Immature natural killer cell (primary cell): ENCODE measurements at regions not wholly inside any gene's neighbourhood (a gene's known extent, or its start where the extent isn't known, plus 50 kb on each side); places are given as distances from the start of the nearest gene placed in this dataset.

Source experiments
- DNase-seq, 3 donors: peaks; one replicate each; pipeline ENCODE4 v3.0.0; 2022; ENCODE audit warnings: mixed read lengths in 1 of 3
- H3K27ac Mint-ChIP-seq, 6 donors: one replicate each; pipeline ENCODE4 v1.8.0; 2020; ENCODE audit warnings: mixed read lengths in 6 of 6, mild to moderate bottlenecking in 5 of 6, inconsistent platforms in 4 of 6, moderate library complexity in 3 of 6
- H3K27me3 Mint-ChIP-seq, 3 donors: one replicate each; pipeline ENCODE4 v1.8.0; 2020 to 2021; ENCODE audit warnings: low read depth in 3 of 3, mild to moderate bottlenecking in 3 of 3, mixed read lengths in 3 of 3, moderate library complexity in 3 of 3, inconsistent platforms in 1 of 3
- H3K36me3 Mint-ChIP-seq, 3 donors: one replicate each; pipeline ENCODE4 v1.8.0; 2020; ENCODE audit warnings: mixed read lengths in 3 of 3, inconsistent platforms in 2 of 3, mild to moderate bottlenecking in 2 of 3
- H3K4me1 Mint-ChIP-seq, 2 donors: one replicate each; pipeline ENCODE4 v1.8.0; 2020; ENCODE audit warnings: inconsistent platforms in 2 of 2, mild to moderate bottlenecking in 2 of 2, mixed read lengths in 2 of 2, moderate library complexity in 1 of 2
- H3K4me3 Mint-ChIP-seq, 5 donors: one replicate each; pipeline ENCODE4 v1.8.0; 2020; ENCODE audit warnings: mild to moderate bottlenecking in 5 of 5, mixed read lengths in 5 of 5, inconsistent platforms in 3 of 5, moderate library complexity in 3 of 5
- H3K9me3 Mint-ChIP-seq, 6 donors: one replicate each; pipeline ENCODE4 v1.8.0; 2020; ENCODE audit warnings: mild to moderate bottlenecking in 6 of 6, mixed read lengths in 6 of 6, inconsistent platforms in 4 of 6, moderate library complexity in 3 of 6

DNA sequence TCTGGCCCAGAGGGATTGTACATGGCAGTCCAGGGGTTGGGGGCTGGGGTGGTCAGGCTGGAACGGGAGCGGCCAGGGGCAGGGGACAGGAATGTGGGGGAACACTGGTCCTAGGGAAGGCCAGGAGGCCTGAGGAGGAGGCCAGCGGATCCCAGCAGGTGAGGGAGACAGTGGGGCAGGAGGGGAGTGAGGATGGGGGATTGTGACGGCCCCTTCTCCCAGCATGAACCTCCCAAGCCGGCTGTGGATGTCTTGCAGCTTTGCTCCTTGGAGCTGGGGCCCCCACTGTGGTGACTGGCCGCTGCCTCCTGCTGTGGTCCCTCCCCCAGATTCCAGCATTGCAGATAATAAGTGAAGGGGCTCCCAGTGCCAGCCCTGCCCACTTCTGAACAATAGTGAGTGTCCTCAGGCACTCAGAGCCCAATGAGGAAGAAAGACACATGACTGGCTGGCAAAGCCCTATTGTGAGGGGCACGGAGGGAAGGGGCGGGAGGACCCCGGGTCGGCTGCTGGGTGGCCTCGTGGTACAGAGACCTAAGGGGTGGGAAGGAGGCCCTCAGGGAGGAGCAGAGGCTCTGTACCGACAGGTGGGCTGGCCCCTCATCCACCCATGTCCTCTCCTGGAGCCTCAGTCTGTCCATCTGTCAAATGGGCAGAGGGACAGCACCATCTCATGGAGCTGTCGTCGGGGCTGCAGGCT, 215.0 kb downstream of the KIF26A start:
- Mint-ChIP-seq H3K9me3 (no peaks in the 10 kb centered on the region), H3K36me3 (no peaks in the 10 kb centered on the region), H3K27ac (no peak overlapping the region), H3K4me3 (no peak overlapping the region), H3K4me1 (no peaks in the 10 kb centered on the region), H3K27me3 (peaks cover 2 to 8% (median 3%) of the 10 kb centered on the region in 3 donors)
- DNase-seq: no peak

GRCh38 chr14:104353921-104354701, 215.7 kb downstream of the KIF26A start:
- Mint-ChIP-seq H3K9me3 (no peaks in the 10 kb centered on the region), H3K36me3 (no peaks in the 10 kb centered on the region), H3K4me3 (no peak overlapping the region), H3K4me1 (no peaks in the 10 kb centered on the region), H3K27ac (no peak overlapping the region), H3K27me3 (peaks cover 2 to 8% (median 3%) of the 10 kb centered on the region in 3 donors)
- no peak for DNase-seq

- DNase-seq: no peak
- Mint-ChIP-seq H3K9me3 (no peaks in the 10 kb centered on the region), H3K4me1 (no peaks in the 10 kb centered on the region), H3K4me3 (no peak overlapping the region), H3K27me3 (peaks cover 2 to 8% (median 3%) of the 10 kb centered on the region in 3 donors), H3K27ac (no peak overlapping the region), H3K36me3 (no peaks in the 10 kb centered on the region)
These were observed 217.0 kb downstream of the KIF26A start for GRCh38 chr14:104355101-104356019.

- Mint-ChIP-seq H3K36me3 (no peaks in the 10 kb centered on the region), H3K4me3 (no peak overlapping the region), H3K9me3 (no peaks in the 10 kb centered on the region), H3K27me3 (peaks cover 2 to 6% (median 3%) of the 10 kb centered on the region in 3 donors), H3K4me1 (no peaks in the 10 kb centered on the region), H3K27ac (no peak overlapping the region)
- DNase-seq: no peak
These were observed 217.8 kb downstream of the KIF26A start for GRCh38 chr14:104356020-104356737.

GRCh38 chr14:104356738-104357688, 218.6 kb downstream of the KIF26A start:
- DNase-seq: no peak

GRCh38 chr14:104357689-104358527, 219.5 kb downstream of the KIF26A start:
- Mint-ChIP-seq H3K9me3 (no peaks in the 10 kb centered on the region), H3K27ac (no peak overlapping the region), H3K4me1 (no peaks in the 10 kb centered on the region), H3K36me3 (no peaks in the 10 kb centered on the region), H3K27me3 (peaks cover 2 to 4% (median 3%) of the 10 kb centered on the region in 3 donors), H3K4me3 (no peak overlapping the region)
- DNase-seq: no peak

More at GRCh38 chr14:104356738-104357688, 218.6 kb downstream of the KIF26A start:
- H3K27ac Mint-ChIP-seq: no peak overlapping the region
- H3K9me3 Mint-ChIP-seq: no peaks in the 10 kb centered on the region
- H3K4me1 Mint-ChIP-seq: no peaks in the 10 kb centered on the region
- peaks cover 2 to 5% (median 3%) of the 10 kb centered on the region in 3 donors for H3K27me3 Mint-ChIP-seq
- no peak overlapping the region for H3K4me3 Mint-ChIP-seq
- H3K36me3 Mint-ChIP-seq: no peaks in the 10 kb centered on the region

- DNase-seq: no peak
- H3K4me1 Mint-ChIP-seq: no peaks in the 10 kb centered on the region
- no peaks in the 10 kb centered on the region for H3K9me3 Mint-ChIP-seq
- H3K36me3 Mint-ChIP-seq: no peaks in the 10 kb centered on the region
- no peak overlapping the region for H3K4me3 Mint-ChIP-seq
- no peak overlapping the region for H3K27ac Mint-ChIP-seq
- H3K27me3 Mint-ChIP-seq: peaks cover 1 to 3% (median 3%) of the 10 kb centered on the region in 3 donors
These were observed 220.3 kb downstream of the KIF26A start for GRCh38 chr14:104358528-104359300.

- Mint-ChIP-seq H3K36me3 (no peaks in the 10 kb centered on the region), H3K4me3 (no peak overlapping the region), H3K9me3 (no peaks in the 10 kb centered on the region), H3K4me1 (no peaks in the 10 kb centered on the region), H3K27me3 (no peaks in the 10 kb centered on the region), H3K27ac (no peak overlapping the region)
- DNase-seq: no peak
These were observed 220.1 kb upstream of the C14orf180 start for GRCh38 chr14:104359301-104359968.

GRCh38 chr14:104359969-104360442, 219.6 kb upstream of the C14orf180 start:
- no peak for DNase-seq
- H3K27me3 Mint-ChIP-seq: no peaks in the 10 kb centered on the region
- H3K36me3 Mint-ChIP-seq: no peaks in the 10 kb centered on the region

DNA sequence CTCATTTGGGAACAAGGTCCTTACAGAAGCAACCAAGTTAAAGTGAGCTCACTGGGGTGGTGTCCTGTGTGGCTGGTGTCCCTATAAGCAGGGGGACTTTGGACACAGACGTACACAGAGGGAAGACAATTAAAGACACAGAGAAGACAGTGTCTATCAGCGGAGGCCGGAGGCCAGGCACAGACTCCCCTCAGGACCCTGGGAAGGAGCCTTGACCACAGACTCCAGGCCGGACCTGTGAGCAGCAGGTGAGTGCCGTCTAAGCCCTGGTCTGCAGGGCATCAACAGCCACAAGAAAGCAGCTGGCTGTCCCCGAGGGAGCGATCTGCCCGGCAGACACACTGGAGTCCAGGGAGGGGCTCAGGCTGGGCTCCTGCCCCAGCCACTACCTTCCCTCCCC, 219.1 kb upstream of the C14orf180 start:
- H3K4me1 Mint-ChIP-seq: no peaks in the 10 kb centered on the region
- H3K9me3 Mint-ChIP-seq: no peaks in the 10 kb centered on the region
- no peak for DNase-seq
- H3K27ac Mint-ChIP-seq: no peak overlapping the region
- no peaks in the 10 kb centered on the region for H3K27me3 Mint-ChIP-seq
- no peak overlapping the region for H3K4me3 Mint-ChIP-seq
- H3K36me3 Mint-ChIP-seq: no peaks in the 10 kb centered on the region

More at GRCh38 chr14:104359969-104360442, 219.6 kb upstream of the C14orf180 start:
- no peaks in the 10 kb centered on the region for H3K9me3 Mint-ChIP-seq
- H3K4me3 Mint-ChIP-seq: no peak overlapping the region
- H3K27ac Mint-ChIP-seq: no peak overlapping the region
- no peaks in the 10 kb centered on the region for H3K4me1 Mint-ChIP-seq

GRCh38 chr14:104361101-104361591, 218.4 kb upstream of the C14orf180 start:
- Mint-ChIP-seq H3K4me3 (no peak overlapping the region), H3K9me3 (no peaks in the 10 kb centered on the region)
- DNase-seq: no peak

More at GRCh38 chr14:104361101-104361591, 218.4 kb upstream of the C14orf180 start:
- no peak overlapping the region for H3K27ac Mint-ChIP-seq
- H3K27me3 Mint-ChIP-seq: no peaks in the 10 kb centered on the region
- H3K36me3 Mint-ChIP-seq: no peaks in the 10 kb centered on the region
- no peaks in the 10 kb centered on the region for H3K4me1 Mint-ChIP-seq
